HG02763 (cell line): ENCODE measurements at regions not wholly inside any gene's neighbourhood (a gene's known extent, or its start where the extent isn't known, plus 50 kb on each side); places are given as distances from the start of the nearest gene placed in this dataset.

Source experiments
- ATAC-seq: cut with Tn5 transposase; IDR thresholded peaks from one replicate; pipeline ENCODE4 v1.9.1; 2021; ENCODE audit warnings: mild to moderate bottlenecking, moderate library complexity; ENCODE audit not compliant: unreplicated experiment

- no peak for ATAC-seq
Measured at GRCh38 chr15:94105760-94106159, 125.6 kb upstream of the MCTP2 start.

GRCh38 chr15:94100863-94101262 is 130.5 kb upstream of the MCTP2 start:
- ATAC-seq = no peak

- ATAC-seq = no peak
Measured at GRCh38 chr15:94099574-94099960, 131.8 kb upstream of the MCTP2 start.

- no peak for ATAC-seq
Measured at GRCh38 chr15:94098921-94099573, 132.3 kb upstream of the MCTP2 start.

- no peak for ATAC-seq
Measured at GRCh38 chr15:94097552-94097951, 133.8 kb upstream of the MCTP2 start.

GRCh38 chr15:94094310-94094709 is 137.1 kb upstream of the MCTP2 start:
- ATAC-seq = no peak

- ATAC-seq = no peak
Measured at GRCh38 chr15:94086341-94086740, 145.0 kb upstream of the MCTP2 start.

GRCh38 chr15:94083467-94084052 is 147.8 kb upstream of the MCTP2 start:
- no peak for ATAC-seq

- ATAC-seq = no peak
Measured at GRCh38 chr15:94081829-94082228, 149.5 kb upstream of the MCTP2 start.

- no peak for ATAC-seq
Measured at GRCh38 chr15:94080989-94081605, 150.3 kb upstream of the MCTP2 start.

- no peak for ATAC-seq
Measured at GRCh38 chr15:94080416-94080815, 150.9 kb upstream of the MCTP2 start.

- ATAC-seq = no peak
Measured at GRCh38 chr15:94079968-94080367, 151.4 kb upstream of the MCTP2 start.

- no peak for ATAC-seq
Measured at GRCh38 chr15:94079459-94079858, 151.9 kb upstream of the MCTP2 start.

GRCh38 chr15:94077938-94078337 is 153.4 kb upstream of the MCTP2 start:
- ATAC-seq = no peak

- ATAC-seq = no peak
Measured at GRCh38 chr15:94075349-94075748, 156.0 kb upstream of the MCTP2 start.

GRCh38 chr15:94070356-94071295 is 160.7 kb upstream of the MCTP2 start:
- no peak for ATAC-seq

GRCh38 chr15:94069844-94070243 is 161.5 kb upstream of the MCTP2 start:
- no peak for ATAC-seq

- ATAC-seq = no peak
Measured at GRCh38 chr15:94066811-94067210, 164.6 kb upstream of the MCTP2 start.

- ATAC-seq = no peak
Measured at GRCh38 chr15:94066046-94066445, 165.3 kb upstream of the MCTP2 start.

- no peak for ATAC-seq
Measured at GRCh38 chr15:94064676-94065313, 166.6 kb upstream of the MCTP2 start.

- no peak for ATAC-seq
Measured at GRCh38 chr15:94061041-94061440, 170.3 kb upstream of the MCTP2 start.
